Stimulated activated CD4-positive, alpha-beta T cell treated with anti-CD3 and anti-CD28 coated beads, Interleukin-15, amount 100 ng/mL, for 24 hours (primary cell): ENCODE measurements at regions not wholly inside any gene's neighbourhood (a gene's known extent, or its start where the extent isn't known, plus 50 kb on each side); places are given as distances from the start of the nearest gene placed in this dataset.
"Not testable (repeated sequence)": the region's sequence is repeated elsewhere in the genome, so short reads cannot be mapped to it uniquely, and the experiment has no call there.

Source experiments
- DNase-seq: peaks from one replicate; pipeline ENCODE4 v3.0.0-alpha.2; 2020

- DNase-seq, result not testable (repeated sequence)
Observed at GRCh38 chr21:27917966-27918365, 951.1 kb upstream of the ADAMTS5 start.

GRCh38 chr21:27916326-27916725 is 949.4 kb upstream of the ADAMTS5 start:
- DNase-seq, result not testable (repeated sequence)

- not testable (repeated sequence) for DNase-seq
Observed at GRCh38 chr21:27912133-27912532, 945.2 kb upstream of the ADAMTS5 start.

GRCh38 chr21:27909487-27909886 is 942.6 kb upstream of the ADAMTS5 start:
- not testable (repeated sequence) for DNase-seq

- DNase-seq, result not testable (repeated sequence)
Observed at GRCh38 chr21:27908816-27909215, 941.9 kb upstream of the ADAMTS5 start.

- not testable (repeated sequence) for DNase-seq
Observed at GRCh38 chr21:27902904-27903303, 936.0 kb upstream of the ADAMTS5 start.

GRCh38 chr21:27893619-27894018 is 926.7 kb upstream of the ADAMTS5 start:
- not testable (repeated sequence) for DNase-seq

- DNase-seq, result not testable (repeated sequence)
Observed at GRCh38 chr21:27891495-27891894, 924.6 kb upstream of the ADAMTS5 start.

GRCh38 chr21:27887808-27888455 is 921.0 kb upstream of the ADAMTS5 start:
- DNase-seq, result not testable (repeated sequence)

GRCh38 chr21:27885296-27885711 is 918.4 kb upstream of the ADAMTS5 start:
- DNase-seq, result no peak

GRCh38 chr21:27881331-27881730 is 914.4 kb upstream of the ADAMTS5 start:
- DNase-seq, result not testable (repeated sequence)

GRCh38 chr21:27872411-27872810 is 905.5 kb upstream of the ADAMTS5 start:
- DNase-seq, result not testable (repeated sequence)

GRCh38 chr21:27870755-27871154 is 903.9 kb upstream of the ADAMTS5 start:
- not testable (repeated sequence) for DNase-seq

- not testable (repeated sequence) for DNase-seq
Observed at GRCh38 chr21:27860314-27860955, 893.5 kb upstream of the ADAMTS5 start.

- DNase-seq, result not testable (repeated sequence)
Observed at GRCh38 chr21:27858053-27858825, 891.4 kb upstream of the ADAMTS5 start.

GRCh38 chr21:27856988-27857387 is 890.1 kb upstream of the ADAMTS5 start:
- DNase-seq, result not testable (repeated sequence)

GRCh38 chr21:27841084-27841672 is 874.3 kb upstream of the ADAMTS5 start:
- no peak for DNase-seq

GRCh38 chr21:27840262-27840661 is 873.4 kb upstream of the ADAMTS5 start:
- DNase-seq, result no peak

GRCh38 chr21:27839512-27840115 is 872.7 kb upstream of the ADAMTS5 start:
- no peak for DNase-seq

GRCh38 chr21:27838573-27838972 is 871.7 kb upstream of the ADAMTS5 start:
- DNase-seq, result no peak

- no peak for DNase-seq
Observed at GRCh38 chr21:27837936-27838335, 871.0 kb upstream of the ADAMTS5 start.

- DNase-seq, result no peak
Observed at GRCh38 chr21:27833298-27833697, 866.4 kb upstream of the ADAMTS5 start.
